ENCODE measurements at regions not wholly inside any gene's neighbourhood (a gene's known extent, or its start where the extent isn't known, plus 50 kb on each side); places are given as distances from the start of the nearest gene placed in this dataset.
A peak's percentile ranks its signal among the peaks of the same experiment; 100 is the strongest.
"Not testable (repeated sequence)": the region's sequence is repeated elsewhere in the genome, so short reads cannot be mapped to it uniquely, and the experiment has no call there.

DNA sequence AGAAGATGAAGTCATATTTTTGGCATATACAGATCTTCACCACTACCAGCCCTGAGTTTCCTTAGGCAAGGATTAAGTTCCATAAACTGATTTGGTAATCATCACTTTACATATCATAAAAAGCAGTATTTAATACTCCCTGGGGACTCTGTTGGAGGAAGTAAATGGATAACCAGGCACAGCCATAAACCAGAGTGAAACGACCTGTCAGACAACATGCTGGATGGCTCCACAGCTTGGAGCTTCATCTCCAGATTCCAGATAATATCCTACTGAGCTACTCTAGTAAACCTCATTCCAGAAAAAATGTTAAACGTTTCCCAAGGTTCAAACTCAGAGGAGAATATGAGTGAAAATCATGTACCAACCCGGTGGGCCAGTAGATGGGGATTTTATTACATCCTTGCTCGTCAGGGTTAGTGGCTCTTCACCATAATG lies 109.2 kb downstream of the BASP1 start:
- no peak for DNase-seq (ENCODE audit: low spot score)

DNA sequence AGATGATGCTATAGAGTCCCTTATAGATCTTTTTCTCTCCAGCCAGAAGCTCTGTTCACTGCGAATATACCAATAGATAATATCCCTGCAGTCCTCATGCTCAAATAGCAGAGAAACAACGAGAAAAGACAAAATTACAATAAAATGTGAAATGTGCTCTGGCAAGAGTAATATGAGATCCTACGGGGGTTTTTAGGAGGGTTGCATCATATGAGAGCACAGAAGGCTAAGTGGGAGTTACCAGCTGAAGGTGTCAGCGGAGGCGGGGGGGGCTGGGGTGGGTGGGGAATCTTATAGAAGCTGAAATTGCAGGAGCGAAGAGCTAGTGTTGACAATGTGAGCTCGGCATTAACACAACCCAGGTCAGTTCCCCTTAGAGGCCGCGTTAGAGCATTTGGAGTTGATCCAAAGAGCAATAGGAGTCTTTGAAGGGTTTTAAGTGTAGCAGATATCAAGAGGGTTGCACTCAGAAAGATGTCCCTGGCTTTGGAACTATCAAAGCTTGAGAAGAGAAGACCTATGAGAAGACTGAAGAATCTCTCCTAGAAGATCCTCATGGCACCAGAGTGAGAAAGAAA lies 109.7 kb downstream of the BASP1 start:
- DNase-seq (ENCODE audit: low spot score) = no peak

DNA sequence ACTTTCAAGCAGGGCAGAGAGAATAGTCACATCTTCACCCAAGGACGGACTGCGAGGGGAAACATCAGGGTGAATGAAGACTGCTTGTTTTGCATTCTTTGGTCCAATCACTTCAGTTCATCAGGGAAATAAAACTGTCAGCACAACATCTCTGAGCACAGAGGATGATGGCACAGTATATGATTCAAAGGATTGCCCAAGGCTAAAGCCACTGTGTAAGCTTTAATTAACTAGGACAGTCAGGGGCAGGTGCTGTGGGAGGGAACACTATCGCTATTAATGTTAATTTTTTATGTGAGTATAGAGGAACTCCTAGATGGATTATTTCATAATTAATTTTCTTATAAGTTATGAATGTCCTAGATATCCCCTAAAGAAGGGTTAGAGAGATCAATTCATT lies 112.1 kb downstream of the BASP1 start:
- DNase-seq (ENCODE audit: low spot score) = no peak

DNA sequence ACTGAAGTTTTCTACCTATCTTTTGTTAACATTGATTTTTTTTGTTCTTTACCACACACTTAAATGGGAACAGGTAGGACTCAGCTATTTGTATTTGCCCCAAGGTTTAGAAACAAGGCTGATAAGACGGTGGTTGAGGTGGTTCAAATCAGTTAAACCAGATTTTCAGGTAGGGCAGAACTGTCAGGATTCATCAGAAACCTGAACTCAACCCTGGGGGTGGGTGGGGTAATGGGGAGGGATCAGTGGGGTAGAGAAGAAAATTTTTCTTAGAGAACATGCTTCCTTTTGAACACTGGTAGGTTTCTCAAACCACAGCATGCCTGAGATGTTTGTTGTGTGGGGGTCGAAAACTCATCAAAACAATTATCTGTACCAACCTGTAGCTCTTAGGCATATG lies 113.0 kb downstream of the BASP1 start:
- DNase-seq (ENCODE audit: low spot score) = no peak

DNA sequence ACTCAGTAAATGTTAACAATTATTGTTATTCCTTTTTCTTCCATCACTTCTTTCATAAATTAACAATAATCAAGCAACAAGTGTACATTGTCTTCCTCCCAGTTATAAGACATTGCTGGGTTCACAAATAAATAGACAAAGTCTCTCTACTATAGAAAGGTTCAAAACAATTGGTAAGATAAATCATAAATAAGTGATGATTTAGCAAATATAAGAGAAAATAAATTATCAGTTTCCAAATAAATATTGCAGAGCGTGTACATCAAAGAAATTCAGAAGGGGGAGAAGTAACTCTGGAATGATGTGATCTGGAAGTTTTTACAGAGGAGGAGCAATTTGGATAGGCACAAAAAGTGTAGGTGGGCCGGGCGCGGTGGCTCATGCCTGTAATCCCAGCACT lies 114.2 kb downstream of the BASP1 start:
- DNase-seq (ENCODE audit: low spot score) = no peak

DNA sequence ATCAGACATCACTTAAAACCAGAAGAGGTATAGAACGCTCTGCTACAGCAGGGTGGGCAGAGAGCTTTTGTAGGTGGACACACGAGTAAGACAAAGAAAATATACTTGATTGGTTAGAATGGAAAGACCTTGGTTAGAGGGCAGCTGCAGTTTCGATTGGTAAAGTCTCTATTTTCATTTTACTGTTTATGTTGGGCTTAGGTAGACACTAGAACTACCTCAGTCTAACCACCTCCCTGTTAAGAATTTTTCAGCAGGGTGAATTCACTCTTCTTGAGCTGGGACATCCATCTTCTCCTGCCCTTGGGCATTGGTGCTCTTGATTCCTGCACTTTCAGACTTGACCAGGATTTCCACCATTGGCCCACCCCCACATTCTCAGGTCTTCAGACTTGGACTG lies 116.3 kb downstream of the BASP1 start:
- no peak for DNase-seq (ENCODE audit: low spot score)

DNA sequence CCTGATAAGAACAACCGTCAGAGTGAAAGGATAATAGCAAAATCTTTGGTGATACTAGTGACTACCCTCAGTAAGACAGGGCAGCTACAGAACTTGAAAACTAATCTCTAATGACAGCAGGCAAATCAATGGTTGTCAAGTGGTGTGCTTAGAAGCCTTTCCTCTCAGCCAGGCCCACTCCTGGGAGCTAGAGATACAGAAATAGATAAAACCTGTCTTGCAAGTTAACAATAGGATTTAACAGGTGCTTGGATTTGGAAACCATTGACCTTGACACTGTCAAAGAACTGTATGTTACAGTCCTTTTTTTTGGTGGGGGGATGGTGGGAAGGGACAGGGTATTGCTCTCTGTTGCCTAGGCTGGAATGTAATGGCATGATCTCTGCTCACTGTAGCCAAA lies 118.6 kb downstream of the BASP1 start:
- no peak for DNase-seq (ENCODE audit: low spot score)

DNA sequence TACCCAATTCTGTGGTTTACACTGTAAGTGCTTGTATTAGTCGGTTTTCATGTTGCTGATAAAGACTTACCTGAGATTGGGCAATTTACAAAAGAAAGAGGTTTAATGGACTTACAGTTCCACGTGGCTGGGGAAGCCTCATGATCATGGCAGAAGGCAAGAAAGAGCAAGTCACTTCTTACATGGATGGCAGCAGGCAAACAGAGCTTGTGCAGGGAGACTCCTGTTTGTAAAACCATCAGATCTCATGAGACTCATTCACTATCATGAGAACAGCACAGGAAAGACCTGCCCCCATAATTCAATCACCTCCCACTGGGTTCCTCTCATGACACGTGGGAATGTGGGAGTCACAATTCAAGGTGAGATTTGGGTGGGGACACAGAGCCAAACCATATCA lies 119.3 kb downstream of the BASP1 start:
- DNase-seq (ENCODE audit: low spot score) = not testable (repeated sequence)

DNA sequence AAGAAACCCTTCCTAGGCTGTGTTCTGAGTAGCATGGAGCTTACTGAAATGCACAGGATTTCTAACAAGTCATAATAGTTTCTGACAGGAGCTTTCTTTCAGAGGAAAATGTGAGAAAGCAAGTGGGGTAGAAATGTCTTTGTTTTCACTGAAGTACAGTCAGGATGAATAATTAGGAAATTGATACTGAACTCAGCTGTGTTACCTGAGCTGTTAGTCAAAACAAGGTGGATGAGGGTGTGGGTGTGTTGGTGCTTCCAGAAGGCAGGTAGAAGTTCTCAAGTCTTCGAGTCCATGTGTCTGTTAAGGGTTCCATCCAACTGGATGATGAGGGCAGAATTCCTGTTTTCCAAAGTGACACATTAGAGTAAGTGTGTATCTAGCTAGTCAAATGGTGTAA lies 122.4 kb downstream of the BASP1 start:
- DNase-seq (ENCODE audit: low spot score) = no peak

DNA sequence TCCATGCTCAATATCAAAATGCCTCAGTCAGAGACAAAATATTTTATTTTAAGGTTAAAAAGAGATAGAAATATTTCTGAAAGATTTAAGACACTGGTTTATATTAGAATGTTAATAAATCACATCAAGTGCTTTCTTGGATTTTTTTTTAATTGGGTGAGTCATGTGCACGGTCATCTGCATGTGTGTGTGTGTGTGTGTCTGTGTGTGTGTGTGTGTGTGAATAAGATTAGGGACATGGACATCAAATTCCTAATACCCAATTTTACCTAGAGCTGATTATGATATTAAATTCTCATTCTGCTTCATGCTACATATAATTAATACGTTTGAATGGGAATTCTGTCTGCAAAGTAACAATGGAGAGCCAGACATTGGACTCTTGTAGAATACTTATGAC lies 122.9 kb downstream of the BASP1 start:
- DNase-seq (ENCODE audit: low spot score) = no peak

DNA sequence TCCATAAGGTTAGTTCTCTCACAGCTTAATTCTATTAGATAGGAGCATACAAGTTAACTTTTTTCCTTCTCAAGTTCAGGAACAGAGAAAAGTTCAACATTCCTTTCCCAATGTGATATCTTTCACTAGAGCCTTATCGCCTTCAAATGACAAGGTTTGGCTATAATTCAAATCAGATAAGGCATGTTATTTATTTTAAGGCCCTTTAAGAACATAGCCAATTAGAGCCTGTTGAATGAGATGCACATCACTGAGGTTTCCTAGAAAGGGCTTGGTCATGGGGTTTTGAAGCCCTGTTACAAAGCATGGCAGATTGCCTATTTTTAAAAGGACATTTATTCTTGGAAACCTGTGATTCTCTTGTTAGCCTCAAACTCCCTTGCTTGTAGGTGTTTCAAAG lies 123.4 kb downstream of the BASP1 start:
- no peak for DNase-seq (ENCODE audit: low spot score)

DNA sequence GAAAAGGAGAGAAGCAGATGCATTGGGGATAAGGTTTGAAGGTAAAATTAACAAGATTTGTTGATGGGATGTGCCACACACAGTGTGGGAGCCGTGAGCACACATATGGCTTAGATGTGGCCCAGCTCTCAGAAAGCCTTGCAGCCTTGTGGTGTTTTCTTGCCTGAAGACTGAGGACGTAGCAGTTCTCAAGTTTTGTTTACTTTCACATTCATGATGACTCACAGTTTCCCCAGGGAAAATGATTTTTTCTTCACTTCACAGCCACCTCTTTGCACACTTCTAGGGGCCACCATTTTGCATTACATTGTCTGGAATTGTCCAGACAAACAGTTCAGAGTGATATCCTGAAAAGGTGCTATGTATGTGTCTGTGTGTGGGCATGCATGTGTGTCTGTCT lies 126.2 kb downstream of the BASP1 start:
- DNase-seq (ENCODE audit: low spot score) = peak; percentile 72

DNA sequence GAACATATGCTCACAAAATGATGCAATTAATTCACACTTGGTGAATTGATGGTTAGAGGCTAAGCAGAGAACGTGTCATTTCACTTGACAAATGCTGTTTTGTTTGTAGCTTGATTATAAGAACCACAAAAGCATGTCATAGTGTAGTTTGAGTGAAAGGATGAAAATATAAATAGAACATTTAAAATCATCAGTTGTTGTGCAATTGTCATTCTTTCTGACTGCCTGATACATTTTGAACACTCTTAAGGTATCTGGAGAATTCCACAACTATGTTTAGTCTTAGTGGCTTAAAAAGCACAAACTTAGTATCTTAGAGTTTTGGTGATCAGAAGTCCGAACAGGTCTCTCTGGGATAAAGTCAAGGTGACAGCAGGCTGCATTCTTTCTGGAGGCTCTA lies 129.4 kb downstream of the BASP1 start:
- DNase-seq (ENCODE audit: low spot score) = no peak

DNA sequence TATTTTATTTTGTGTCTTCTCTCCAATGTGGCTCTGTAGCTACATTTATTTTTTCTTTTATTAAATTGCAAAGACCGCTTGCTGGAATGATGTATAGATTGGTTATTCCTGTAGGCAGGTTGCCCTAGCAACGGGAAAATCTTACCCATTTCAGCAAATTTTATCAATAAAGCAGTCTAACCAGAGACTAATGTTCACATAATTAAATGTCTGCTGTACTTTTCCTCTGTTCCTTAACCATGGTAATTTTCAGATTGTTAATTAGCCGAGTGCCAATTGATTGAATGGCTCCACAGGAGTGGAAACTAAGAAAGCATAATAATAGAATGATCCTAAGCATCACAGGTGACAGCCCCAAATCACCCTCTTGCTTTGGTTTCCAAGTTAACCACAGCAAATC lies 134.8 kb downstream of the BASP1 start:
- DNase-seq (ENCODE audit: low spot score) = no peak

DNA sequence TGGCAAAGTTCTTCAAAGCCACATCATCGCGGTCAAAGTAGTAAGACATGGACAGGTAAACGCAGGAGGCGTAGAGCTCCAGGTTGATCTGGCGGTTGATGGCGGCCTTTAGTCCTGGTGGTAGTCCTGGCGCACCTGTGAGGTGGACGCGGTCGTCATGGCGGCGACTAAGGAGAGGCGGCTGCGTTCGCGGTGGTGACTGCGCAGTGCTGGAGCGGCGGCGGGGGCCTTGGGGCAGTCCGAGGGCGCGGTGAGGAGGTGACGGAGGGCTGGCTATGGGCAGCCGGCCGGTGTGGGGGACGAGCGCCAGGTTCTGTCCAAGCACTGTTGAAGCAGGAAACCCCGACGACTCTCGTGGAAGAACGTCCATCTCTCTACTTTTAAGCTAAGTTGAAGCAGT lies 136.8 kb downstream of the BASP1 start:
- no peak for DNase-seq (ENCODE audit: low spot score)

DNA sequence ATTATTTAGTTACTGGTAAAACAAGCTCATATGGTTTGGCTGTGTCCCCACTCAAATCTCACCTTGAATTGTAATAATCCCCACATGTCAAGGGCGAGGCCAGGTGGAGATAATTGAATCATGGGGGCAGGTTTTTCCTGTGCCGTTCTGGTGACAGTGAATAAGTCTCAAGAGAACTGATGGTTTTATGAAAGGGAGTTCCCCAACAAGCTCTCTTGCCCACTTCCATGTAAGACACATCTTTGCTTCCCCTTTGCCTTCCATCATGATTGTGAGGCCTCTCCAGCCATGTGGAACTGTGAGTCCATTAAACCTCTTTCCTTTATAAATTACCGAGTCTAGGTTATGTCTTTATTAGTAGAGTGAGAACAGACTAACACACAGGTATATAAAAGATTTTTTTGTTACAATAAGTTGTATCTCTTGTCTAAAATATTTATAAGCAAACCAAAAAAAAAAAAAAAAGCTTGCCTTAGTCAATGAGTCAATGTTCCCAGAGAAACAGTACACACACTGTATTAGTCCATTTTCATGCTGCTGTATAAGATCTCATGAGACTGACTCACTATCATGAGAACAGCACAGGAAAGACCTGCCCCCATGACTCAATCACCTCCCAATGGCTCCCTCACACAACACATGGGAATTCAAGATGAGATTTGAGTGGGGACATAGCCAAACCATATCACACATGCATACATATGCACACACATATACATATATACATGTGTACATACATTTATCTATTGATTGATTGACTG lies 138.3 kb downstream of the BASP1 start:
- peak; percentile 32 for DNase-seq (ENCODE audit: low spot score)

DNA sequence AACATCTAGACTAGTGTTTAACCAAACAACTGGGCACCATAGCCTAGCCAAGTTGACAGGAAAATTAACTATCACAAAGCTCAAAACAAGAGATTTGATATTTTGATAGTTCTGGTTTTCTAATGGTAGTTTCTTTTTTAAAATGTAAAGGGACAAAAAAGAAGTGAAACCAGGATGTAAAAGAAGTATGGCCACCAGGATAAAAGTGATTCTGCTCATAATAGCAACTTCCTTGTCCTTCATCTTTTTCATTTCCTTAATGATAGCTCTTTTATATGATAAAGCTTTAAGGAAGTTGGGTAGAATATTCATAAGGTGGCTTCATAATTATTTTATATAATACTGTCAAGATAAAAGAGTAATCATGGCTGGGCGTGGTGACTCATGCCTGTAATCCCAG lies 139.1 kb downstream of the BASP1 start:
- no peak for DNase-seq (ENCODE audit: low spot score)

DNA sequence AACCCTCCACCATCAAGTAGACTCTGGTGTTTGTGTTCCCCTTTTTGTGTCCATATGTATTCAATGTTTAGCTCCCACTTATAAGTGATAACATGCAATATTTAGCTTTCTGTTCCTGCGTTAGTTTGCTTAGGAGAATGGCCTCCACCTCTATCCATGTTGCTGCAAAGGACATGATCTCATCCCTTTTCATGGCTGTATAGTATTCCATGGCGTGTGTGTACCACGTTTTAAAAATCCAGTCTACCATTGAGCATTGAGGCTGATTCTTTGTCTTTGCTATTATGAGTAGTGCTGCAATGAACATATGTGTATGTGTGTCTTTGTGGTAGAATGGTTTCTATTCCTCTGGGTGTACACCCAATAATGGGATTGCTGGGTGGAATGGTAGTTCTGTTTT lies 140.1 kb downstream of the BASP1 start:
- no peak for DNase-seq (ENCODE audit: low spot score)

DNA sequence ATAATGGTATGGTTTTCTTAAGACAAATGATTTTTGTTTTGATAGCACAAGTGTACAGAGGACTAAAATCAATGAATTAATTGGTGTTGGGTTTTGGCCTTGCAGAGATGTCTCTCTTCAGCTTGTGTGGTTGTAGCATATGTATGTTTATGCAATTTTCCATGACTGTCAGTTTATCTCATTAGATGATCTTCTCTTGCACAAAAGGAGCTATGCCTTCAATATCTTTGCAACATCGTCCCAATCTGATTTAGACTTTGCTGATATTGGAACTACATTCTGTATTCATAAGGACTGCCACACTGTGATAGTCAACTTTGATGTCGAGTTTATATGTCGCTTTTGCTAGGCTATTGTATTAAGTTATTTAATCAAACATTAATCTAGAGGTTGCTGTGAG lies 140.0 kb upstream of the TAF11L2 start:
- no peak for DNase-seq (ENCODE audit: low spot score)

DNA sequence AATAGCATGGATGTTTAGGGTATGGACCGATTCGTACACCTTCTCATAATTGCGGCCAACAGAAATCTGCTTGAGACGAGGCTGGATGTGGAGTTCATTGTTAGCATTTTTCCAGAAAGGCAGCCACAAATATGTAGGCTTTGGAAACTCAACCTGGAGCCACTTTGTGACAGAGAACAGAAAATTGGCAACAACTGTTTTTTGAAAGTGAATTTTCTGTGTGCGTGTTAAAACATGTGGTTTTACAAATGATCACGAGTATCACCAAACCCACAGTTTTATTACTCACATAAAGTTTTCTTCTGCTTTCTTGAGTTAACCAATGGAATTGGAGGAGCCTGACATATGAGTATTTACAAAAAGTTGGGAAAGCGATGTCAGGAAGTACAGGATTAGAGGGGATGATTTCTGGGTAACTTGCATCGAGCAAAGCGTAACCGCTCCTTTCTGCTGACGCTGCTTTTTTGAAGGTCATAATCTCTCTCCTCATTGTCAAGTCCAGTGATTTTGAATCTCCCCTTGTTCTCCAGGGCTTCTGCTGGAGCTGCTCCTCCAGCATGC lies 138.5 kb upstream of the TAF11L2 start:
- DNase-seq (ENCODE audit: low spot score) = peak; percentile 37

DNA sequence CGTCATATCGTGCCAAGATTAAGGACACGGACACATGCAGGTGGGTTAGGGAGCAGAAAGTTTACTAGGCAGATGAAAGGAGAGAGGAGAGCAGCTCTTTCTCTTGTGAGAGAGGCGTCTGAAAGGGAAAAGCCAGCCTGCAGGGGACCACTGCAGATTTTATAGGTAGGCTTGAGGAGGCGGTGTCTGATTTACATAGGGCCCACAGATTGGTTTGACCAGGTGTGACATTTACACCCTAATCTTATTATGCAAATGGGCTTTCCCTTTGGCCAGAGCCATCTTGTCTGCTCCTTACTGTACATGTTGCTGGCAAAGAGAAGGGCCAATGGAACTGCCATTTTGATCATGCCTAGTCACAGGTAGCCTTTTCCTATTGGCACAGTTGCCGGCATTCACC lies 137.2 kb upstream of the TAF11L2 start:
- DNase-seq (ENCODE audit: low spot score) = no peak

DNA sequence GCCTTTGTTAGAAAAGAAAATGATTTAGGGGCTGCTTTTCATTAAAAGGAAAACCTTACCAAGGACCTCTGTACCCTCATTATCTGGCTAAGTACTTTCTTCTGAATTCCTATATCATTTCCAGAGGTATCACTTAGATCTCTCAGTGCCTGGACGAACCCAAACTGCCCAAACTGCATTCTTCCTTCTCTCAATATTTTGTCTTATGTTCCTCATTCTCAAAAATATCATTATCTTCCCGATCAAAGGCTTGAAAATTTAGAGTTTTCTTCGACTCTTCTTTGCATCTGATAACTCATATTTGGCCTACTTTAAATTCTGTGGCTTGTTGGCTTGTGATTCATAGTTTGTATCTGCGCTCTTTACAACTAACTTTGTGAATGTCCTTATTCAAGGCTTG lies 136.7 kb upstream of the TAF11L2 start:
- DNase-seq (ENCODE audit: low spot score) = no peak

DNA sequence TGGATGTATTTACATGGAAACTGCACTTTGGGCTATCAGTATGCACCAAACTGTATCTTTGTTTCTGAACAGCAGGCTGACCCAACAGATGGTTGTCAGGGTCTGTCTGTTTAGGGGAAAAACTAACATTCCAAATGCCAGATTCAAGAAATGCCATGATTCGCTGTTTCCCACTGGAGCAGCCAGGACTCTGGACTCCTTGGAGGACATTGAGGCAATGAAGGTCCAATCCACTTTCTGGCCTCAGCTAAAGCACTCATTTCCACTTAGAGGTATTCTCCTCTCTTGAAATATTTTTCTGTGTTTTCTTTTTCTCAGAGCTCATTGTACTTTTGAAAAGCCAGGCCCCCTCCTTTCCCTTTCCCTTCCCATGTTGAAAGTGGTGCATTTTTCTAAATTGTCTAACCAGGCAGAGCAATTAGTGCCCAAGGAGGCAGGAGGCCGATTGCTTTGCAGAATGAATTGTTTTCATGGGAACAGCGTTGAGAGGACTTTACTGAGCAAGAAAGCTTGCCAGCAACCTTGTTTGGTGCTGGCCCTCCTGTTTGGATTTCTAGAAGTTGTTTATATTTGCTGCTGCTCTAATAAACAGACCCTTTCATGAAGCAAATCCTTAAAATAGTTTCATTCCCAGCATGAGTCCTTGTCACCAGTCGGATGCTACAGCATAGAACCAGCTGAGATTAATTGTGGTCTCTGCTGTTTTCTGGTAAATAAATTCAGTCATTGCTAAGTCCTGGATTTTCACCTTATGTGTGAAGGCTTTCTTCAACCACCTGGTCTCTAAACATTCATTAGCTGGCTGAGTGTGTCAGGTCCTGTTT lies 132.8 kb upstream of the TAF11L2 start:
- peak; percentile 28 for DNase-seq (ENCODE audit: low spot score)

Data from AG08396 (cell line).